HG03103 (cell line): ENCODE measurements at regions not wholly inside any gene's neighbourhood (a gene's known extent, or its start where the extent isn't known, plus 50 kb on each side); places are given as distances from the start of the nearest gene placed in this dataset.
"Not testable (repeated sequence)": the region's sequence is repeated elsewhere in the genome, so short reads cannot be mapped to it uniquely, and the experiment has no call there.

Experiments used
- ATAC-seq: cut with Tn5 transposase; IDR thresholded peaks from one replicate; pipeline ENCODE4 v1.9.1; 2021; ENCODE audit warnings: low read depth; ENCODE audit not compliant: unreplicated experiment

- peak; percentile 59 for ATAC-seq
Observed at GRCh38 chr12:19894803-19895202, 455.5 kb downstream of the AEBP2 start.

- ATAC-seq, result no peak
Observed at GRCh38 chr12:19895246-19896020, 456.1 kb downstream of the AEBP2 start.

GRCh38 chr12:19896041-19896440 lies 456.7 kb downstream of the AEBP2 start:
- ATAC-seq, result no peak

- ATAC-seq, result no peak
Observed at GRCh38 chr12:19896534-19896933, 457.2 kb downstream of the AEBP2 start.

GRCh38 chr12:19897900-19898408 lies 458.7 kb downstream of the AEBP2 start:
- ATAC-seq, result no peak

GRCh38 chr12:19901841-19902240 lies 462.5 kb downstream of the AEBP2 start:
- ATAC-seq, result no peak

- no peak for ATAC-seq
Observed at GRCh38 chr12:19904819-19905218, 463.5 kb upstream of the PDE3A start.

- ATAC-seq, result no peak
Observed at GRCh38 chr12:19908830-19909229, 459.5 kb upstream of the PDE3A start.

GRCh38 chr12:19909418-19909817 lies 458.9 kb upstream of the PDE3A start:
- no peak for ATAC-seq

- no peak for ATAC-seq
Observed at GRCh38 chr12:19910681-19911080, 457.7 kb upstream of the PDE3A start.

- ATAC-seq, result no peak
Observed at GRCh38 chr12:19912991-19913390, 455.3 kb upstream of the PDE3A start.

- no peak for ATAC-seq
Observed at GRCh38 chr12:19915392-19916195, 452.7 kb upstream of the PDE3A start.

GRCh38 chr12:19916196-19916753 lies 452.1 kb upstream of the PDE3A start:
- ATAC-seq, result no peak

- no peak for ATAC-seq
Observed at GRCh38 chr12:19916974-19917373, 451.4 kb upstream of the PDE3A start.

- ATAC-seq, result not testable (repeated sequence)
Observed at GRCh38 chr12:19921716-19922115, 446.6 kb upstream of the PDE3A start.

- no peak for ATAC-seq
Observed at GRCh38 chr12:19922717-19923116, 445.6 kb upstream of the PDE3A start.

- ATAC-seq, result no peak
Observed at GRCh38 chr12:19924360-19924759, 444.0 kb upstream of the PDE3A start.

GRCh38 chr12:19925841-19926240 lies 442.5 kb upstream of the PDE3A start:
- no peak for ATAC-seq

- ATAC-seq, result no peak
Observed at GRCh38 chr12:19926266-19926665, 442.1 kb upstream of the PDE3A start.

GRCh38 chr12:19927661-19928060 lies 440.7 kb upstream of the PDE3A start:
- no peak for ATAC-seq

- ATAC-seq, result no peak
Observed at GRCh38 chr12:19932413-19932812, 435.9 kb upstream of the PDE3A start.
